Esophagus squamous epithelium (tissue), 5 donors: ENCODE measurements at regions not wholly inside any gene's neighbourhood (a gene's known extent, or its start where the extent isn't known, plus 50 kb on each side); places are given as distances from the start of the nearest gene placed in this dataset.

ENCODE experiments used
- DNase-seq: peaks from one replicate; lab custom pipeline; 2025; lab: John Stamatoyannopoulos, UW
- H3K27ac ChIP-seq, 4 donors: fragments of 200-600 bp; sonication (generic); one replicate each; pipeline ENCODE4 v1.5.1; 2016 to 2019; ENCODE audit warnings: mild to moderate bottlenecking in 1 of 4
- H3K27me3 ChIP-seq, 4 donors: fragments of 200-600 bp; sonication (generic); 1 replicate in 3 of 4; 2 replicates in 1 of 4; pipeline versions ENCODE4 v1.5.1 to v1.6.0; 2017 to 2021; ENCODE audit warnings: antibody characterized with exemption in 1 of 4
- H3K36me3 ChIP-seq, 3 donors: fragments of 200-600 bp; sonication (generic); one replicate each; pipeline ENCODE4 v1.5.1; 2016 to 2019
- H3K4me1 ChIP-seq, 3 donors: fragments of 200-600 bp; sonication (generic); one replicate each; pipeline ENCODE4 v1.5.1; 2017 to 2019
- H3K4me3 ChIP-seq, 4 donors: fragments of 200-600 bp; sonication (generic); 1 replicate in 3 of 4; 2 replicates in 1 of 4; pipeline ENCODE4 v1.5.1; 2016 to 2019; ENCODE audit warnings: mild to moderate bottlenecking in 2 of 4, moderate library complexity in 1 of 4
- H3K9me3 ChIP-seq, 3 donors: fragments of 200-600 bp; sonication (generic); one replicate each; pipeline ENCODE4 v1.5.1; 2016 to 2019
- POLR2A ChIP-seq, 4 donors: fragments of 450-650 bp; IDR thresholded peaks; one replicate each; pipeline ENCODE4 v1.6.1; 2017; ENCODE audit warnings: antibody characterized with exemption in 4 of 4, mild to moderate bottlenecking in 4 of 4, moderate library complexity in 3 of 4
- WGBS, 2 donors: methylation state at CpG; one replicate each; pipeline ENCODE4 v1.1.5; 2018; 5-methylcytosine and 5-hydroxymethylcytosine counted together
- intact Hi-C: fragments of 100-400 bp; cut with DNase I; formaldehyde crosslinking; loops from one replicate; pipeline ENCODE4 v1.15.0; 2022
- TF ChIP-seq, protein P1 (sequence below), 6 experiments: fragments of 450-650 bp in 4 of 6; fragments of 200-600 bp in 2 of 6; sonication (generic) in 2 of 6; IDR thresholded peaks; one replicate each; pipeline ENCODE4 v1.5.1; 2016 to 2019; ENCODE audit warnings: antibody characterized with exemption in 6 of 6, mild to moderate bottlenecking in 4 of 6, moderate library complexity in 4 of 6
- donor health status: DM: yes; HTN: yes; CAD: no.

DNA sequence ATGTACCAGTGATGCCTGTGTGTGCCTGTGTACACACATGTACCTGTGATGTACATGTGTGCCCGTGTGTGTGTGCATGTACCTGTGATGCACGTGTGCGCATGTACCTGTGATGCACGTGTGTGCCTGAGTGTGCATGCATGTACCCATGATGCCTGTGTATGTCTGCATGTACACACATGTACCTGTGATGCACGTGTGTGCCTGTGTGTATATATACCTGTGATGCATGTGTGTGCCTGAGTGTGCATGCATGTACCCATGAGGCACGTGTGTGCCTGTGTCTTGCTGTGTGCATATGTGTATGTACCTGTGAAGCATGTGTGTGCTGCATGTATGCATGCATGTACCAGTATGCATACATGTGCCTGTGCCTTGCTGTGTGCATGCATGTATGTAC, 419.0 kb downstream of the IRX2 start:
- H3K9me3 ChIP-seq = no peaks in the 10 kb centered on the region
- no peak overlapping the region for H3K4me3 ChIP-seq
- DNase-seq = no peak
- H3K27me3 ChIP-seq = peaks cover 0 to 4% (median 0%) of the 10 kb centered on the region in 4 donors
- TF ChIP-seq, protein P1, sequence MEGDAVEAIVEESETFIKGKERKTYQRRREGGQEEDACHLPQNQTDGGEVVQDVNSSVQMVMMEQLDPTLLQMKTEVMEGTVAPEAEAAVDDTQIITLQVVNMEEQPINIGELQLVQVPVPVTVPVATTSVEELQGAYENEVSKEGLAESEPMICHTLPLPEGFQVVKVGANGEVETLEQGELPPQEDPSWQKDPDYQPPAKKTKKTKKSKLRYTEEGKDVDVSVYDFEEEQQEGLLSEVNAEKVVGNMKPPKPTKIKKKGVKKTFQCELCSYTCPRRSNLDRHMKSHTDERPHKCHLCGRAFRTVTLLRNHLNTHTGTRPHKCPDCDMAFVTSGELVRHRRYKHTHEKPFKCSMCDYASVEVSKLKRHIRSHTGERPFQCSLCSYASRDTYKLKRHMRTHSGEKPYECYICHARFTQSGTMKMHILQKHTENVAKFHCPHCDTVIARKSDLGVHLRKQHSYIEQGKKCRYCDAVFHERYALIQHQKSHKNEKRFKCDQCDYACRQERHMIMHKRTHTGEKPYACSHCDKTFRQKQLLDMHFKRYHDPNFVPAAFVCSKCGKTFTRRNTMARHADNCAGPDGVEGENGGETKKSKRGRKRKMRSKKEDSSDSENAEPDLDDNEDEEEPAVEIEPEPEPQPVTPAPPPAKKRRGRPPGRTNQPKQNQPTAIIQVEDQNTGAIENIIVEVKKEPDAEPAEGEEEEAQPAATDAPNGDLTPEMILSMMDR (IDR thresholded peaks at IDR 0.05) = no peak
- no peak for TF ChIP-seq POLR2A (IDR thresholded peaks at IDR 0.05)
- H3K4me1 ChIP-seq = no peaks in the 10 kb centered on the region
- WGBS, 2 donors = 68 to 79% methylated on average over 5 to 6 of the region's 6 CpGs
- H3K36me3 ChIP-seq = no peaks in the 10 kb centered on the region
- intact Hi-C loops = no loop called here
- H3K27ac ChIP-seq = no peak overlapping the region

DNA sequence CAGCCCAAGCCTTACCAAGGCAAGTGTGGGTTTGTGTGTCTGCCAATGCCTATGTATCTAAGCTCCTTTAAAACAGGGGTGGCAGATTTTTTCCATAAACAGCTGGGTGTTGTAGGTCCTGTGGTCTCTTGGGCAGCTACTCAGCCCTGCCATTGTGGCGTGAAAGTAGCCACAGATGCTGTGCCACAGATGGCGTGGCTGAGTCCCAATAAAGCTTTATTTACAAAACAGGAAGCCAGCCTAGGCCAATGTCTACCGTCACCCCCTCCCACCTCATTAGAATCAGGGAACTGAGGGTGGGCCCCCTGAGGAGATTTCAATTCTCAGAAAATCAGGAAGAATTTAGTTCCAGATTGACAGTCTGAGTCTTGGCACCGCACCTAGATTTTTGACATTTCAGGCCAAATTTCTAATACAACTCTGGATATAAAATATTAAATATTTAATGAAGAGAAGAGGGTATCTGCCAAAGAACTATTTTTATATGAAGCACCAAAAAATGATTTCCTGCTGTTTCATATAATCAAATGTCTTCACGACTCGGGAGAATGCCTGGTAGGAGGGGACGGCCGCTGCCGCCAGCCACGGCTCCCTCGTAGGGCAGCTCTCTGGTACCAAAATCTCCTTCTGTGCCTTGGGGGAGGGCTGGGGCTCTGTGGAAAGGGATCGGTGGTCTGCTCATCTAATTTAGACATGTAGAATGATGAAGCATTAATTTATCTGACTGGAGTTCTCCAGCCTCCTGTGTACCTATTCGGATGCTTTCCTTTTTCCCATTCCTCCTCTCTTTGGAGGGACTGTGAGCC, 420.9 kb downstream of the IRX2 start:
- H3K4me1 ChIP-seq = no peaks in the 10 kb centered on the region
- 75 to 79% methylated on average over 13 of the region's 13 CpGs for WGBS, 2 donors
- H3K4me3 ChIP-seq = no peak overlapping the region
- DNase-seq = no peak
- H3K9me3 ChIP-seq = no peaks in the 10 kb centered on the region
- H3K27ac ChIP-seq = no peak overlapping the region
- no peaks in the 10 kb centered on the region for H3K36me3 ChIP-seq
- TF ChIP-seq POLR2A (IDR thresholded peaks at IDR 0.05) = no peak
- TF ChIP-seq, protein P1 (IDR thresholded peaks at IDR 0.05) = no peak
- intact Hi-C loops = no loop called here
- H3K27me3 ChIP-seq = peaks cover 0 to 4% (median 0%) of the 10 kb centered on the region in 4 donors

DNA sequence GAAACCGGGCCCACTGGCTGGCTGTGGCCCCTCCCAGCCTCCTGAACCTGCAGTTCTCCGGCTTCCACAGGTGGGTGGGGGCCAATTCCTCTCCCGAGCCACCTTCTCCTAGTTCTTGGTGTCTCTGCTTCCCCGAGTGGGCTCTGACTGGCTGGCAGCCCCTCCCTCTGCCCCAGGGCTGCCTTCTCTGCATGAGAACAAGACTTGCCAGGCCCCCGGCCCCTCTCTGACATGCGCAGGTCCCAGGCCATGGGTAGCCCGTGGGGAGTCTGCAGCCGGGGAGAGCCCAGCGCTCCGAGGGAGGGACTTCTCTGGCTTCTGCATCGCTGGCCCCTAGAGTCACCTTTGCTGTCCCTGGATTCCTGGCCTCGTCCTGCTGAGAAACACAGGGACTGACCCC, 421.7 kb downstream of the IRX2 start:
- peaks cover 0 to 4% (median 0%) of the 10 kb centered on the region in 4 donors for H3K27me3 ChIP-seq
- intact Hi-C loops = no loop called here
- H3K4me3 ChIP-seq = no peak overlapping the region
- no peak overlapping the region for H3K27ac ChIP-seq
- DNase-seq = no peak
- H3K9me3 ChIP-seq = no peaks in the 10 kb centered on the region
- TF ChIP-seq, protein P1 (IDR thresholded peaks at IDR 0.05) = no peak
- no peak for TF ChIP-seq POLR2A (IDR thresholded peaks at IDR 0.05)
- 77 to 90% methylated on average over 2 to 4 of the region's 12 CpGs for WGBS, 2 donors
- no peaks in the 10 kb centered on the region for H3K36me3 ChIP-seq
- H3K4me1 ChIP-seq = no peaks in the 10 kb centered on the region

DNA sequence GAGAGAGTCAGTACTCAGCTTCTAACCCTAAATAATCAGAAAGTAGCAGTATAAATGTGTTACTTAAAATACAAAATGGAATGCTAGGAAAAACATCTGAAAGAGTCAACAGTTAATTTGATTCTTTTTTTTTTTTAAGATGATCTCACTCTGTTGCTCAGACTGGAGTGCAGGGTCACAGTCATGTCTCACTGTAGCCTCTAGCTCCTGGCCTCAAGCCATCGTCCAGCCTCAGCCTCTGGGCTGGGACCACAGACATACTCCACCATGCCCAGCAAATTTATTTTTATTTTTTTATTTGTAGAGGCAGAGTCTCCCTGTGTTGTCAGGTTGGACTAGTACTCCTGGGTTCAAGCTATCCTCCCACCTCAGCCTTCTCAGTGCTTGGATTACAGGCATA, 424.9 kb downstream of the IRX2 start:
- intact Hi-C loops = no loop called here
- no peaks in the 10 kb centered on the region for H3K36me3 ChIP-seq
- no peaks in the 10 kb centered on the region for H3K9me3 ChIP-seq
- no peaks in the 10 kb centered on the region for H3K27me3 ChIP-seq
- DNase-seq = no peak
- H3K4me1 ChIP-seq = no peaks in the 10 kb centered on the region
- H3K27ac ChIP-seq = no peak overlapping the region
- 43 to 57% methylated on average over 1 of the region's 1 CpG for WGBS, 2 donors
- TF ChIP-seq POLR2A (IDR thresholded peaks at IDR 0.05) = no peak
- TF ChIP-seq, protein P1 (IDR thresholded peaks at IDR 0.05) = no peak
- no peak overlapping the region for H3K4me3 ChIP-seq

DNA sequence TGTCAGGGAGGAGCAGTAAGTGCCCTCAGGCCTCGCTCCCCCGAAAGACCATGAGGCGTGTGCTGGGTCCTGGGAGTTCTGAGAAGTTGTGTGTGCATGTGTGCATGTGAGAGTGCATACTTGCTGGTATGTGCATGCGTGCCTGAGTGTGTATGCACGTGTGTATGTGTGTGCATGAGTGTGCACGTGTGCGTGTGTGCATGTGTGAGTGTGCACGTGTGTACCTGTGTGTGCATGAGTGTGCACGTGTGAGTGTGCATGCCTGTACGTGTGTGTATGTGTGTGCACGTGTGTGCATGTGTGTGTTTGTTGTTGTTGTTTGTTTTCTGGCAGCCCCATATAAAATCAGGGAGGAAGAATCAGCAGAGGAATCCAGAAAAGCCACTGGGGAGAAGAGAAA, 426.7 kb downstream of the IRX2 start:
- H3K4me1 ChIP-seq = no peaks in the 10 kb centered on the region
- WGBS, 2 donors = 81 to 87% methylated on average over 11 of the region's 11 CpGs
- no peak overlapping the region for H3K4me3 ChIP-seq
- no peak for DNase-seq
- TF ChIP-seq, protein P1 (IDR thresholded peaks at IDR 0.05) = no peak
- TF ChIP-seq POLR2A (IDR thresholded peaks at IDR 0.05) = no peak
- peaks cover 0 to 5% (median 0%) of the 10 kb centered on the region in 4 donors for H3K27me3 ChIP-seq
- H3K27ac ChIP-seq = no peak overlapping the region
- intact Hi-C loops = no loop called here
- H3K36me3 ChIP-seq = no peaks in the 10 kb centered on the region
- H3K9me3 ChIP-seq = no peaks in the 10 kb centered on the region
